Loucy (cell line): ENCODE measurements at regions not wholly inside any gene's neighbourhood (a gene's known extent, or its start where the extent isn't known, plus 50 kb on each side); places are given as distances from the start of the nearest gene placed in this dataset.

Experiments
- EZH2phosphoT487 ChIP-seq: fragments of 200-600 bp; IDR thresholded peaks from 2 replicates; pipeline ENCODE4 v1.6.1; 2018; ENCODE audit warnings: antibody characterized with exemption, mild to moderate bottlenecking, moderate library complexity, borderline replicate concordance
- TF ChIP-seq, protein P1 (sequence below): fragments of 200-600 bp; sonication (generic); conservative IDR thresholded peaks from 2 replicates; pipeline ENCODE4 v1.5.1; 2014; ENCODE audit warnings: mild to moderate bottlenecking, antibody characterized with exemption, low read length

DNA sequence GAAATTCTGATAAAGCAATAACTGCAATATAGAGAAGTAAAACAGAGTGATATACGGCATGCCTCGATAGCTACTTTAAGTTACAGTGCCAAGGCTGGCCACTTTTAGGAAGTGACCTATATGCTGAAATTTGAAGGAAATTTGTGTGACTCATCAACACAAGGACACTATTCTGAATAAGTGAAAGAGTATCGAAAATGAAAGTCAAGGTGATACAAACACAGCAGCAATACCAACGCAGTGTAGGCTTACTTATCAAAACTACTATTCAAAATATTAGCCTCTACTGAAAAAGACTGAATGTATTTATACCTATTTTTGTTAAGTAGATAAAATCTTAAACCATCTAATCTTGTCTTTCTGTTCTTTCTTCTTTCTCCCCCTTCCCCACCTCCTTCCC, 459.9 kb upstream of the GNPDA2 start:
- TF ChIP-seq, protein P1, sequence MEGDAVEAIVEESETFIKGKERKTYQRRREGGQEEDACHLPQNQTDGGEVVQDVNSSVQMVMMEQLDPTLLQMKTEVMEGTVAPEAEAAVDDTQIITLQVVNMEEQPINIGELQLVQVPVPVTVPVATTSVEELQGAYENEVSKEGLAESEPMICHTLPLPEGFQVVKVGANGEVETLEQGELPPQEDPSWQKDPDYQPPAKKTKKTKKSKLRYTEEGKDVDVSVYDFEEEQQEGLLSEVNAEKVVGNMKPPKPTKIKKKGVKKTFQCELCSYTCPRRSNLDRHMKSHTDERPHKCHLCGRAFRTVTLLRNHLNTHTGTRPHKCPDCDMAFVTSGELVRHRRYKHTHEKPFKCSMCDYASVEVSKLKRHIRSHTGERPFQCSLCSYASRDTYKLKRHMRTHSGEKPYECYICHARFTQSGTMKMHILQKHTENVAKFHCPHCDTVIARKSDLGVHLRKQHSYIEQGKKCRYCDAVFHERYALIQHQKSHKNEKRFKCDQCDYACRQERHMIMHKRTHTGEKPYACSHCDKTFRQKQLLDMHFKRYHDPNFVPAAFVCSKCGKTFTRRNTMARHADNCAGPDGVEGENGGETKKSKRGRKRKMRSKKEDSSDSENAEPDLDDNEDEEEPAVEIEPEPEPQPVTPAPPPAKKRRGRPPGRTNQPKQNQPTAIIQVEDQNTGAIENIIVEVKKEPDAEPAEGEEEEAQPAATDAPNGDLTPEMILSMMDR: no peak
- no peak for TF ChIP-seq EZH2phosphoT487
